Adrenal gland (tissue), 5 donors: ENCODE measurements at regions not wholly inside any gene's neighbourhood (a gene's known extent, or its start where the extent isn't known, plus 50 kb on each side); places are given as distances from the start of the nearest gene placed in this dataset.

Experiments
- POLR2A ChIP-seq, 2 donors: fragments of 450-650 bp; IDR thresholded peaks; one replicate each; pipeline ENCODE4 v1.6.1; 2017; ENCODE audit warnings: antibody characterized with exemption in 2 of 2, mild to moderate bottlenecking in 2 of 2, moderate library complexity in 1 of 2
- TF ChIP-seq, protein P1 (sequence below), 6 experiments: fragments of 450-650 bp in 4 of 6; fragments of 200-600 bp in 2 of 6; sonication (generic) in 1 of 6; IDR thresholded peaks; 1 replicate in 5 of 6; 2 replicates in 1 of 6; pipeline versions ENCODE4 v1.5.1 to v1.8.0; 2016 to 2021; ENCODE audit warnings: antibody characterized with exemption in 6 of 6, mild to moderate bottlenecking in 2 of 6, moderate library complexity in 1 of 6
- donor health status: DM: no; HTN: no; CAD: no.

DNA sequence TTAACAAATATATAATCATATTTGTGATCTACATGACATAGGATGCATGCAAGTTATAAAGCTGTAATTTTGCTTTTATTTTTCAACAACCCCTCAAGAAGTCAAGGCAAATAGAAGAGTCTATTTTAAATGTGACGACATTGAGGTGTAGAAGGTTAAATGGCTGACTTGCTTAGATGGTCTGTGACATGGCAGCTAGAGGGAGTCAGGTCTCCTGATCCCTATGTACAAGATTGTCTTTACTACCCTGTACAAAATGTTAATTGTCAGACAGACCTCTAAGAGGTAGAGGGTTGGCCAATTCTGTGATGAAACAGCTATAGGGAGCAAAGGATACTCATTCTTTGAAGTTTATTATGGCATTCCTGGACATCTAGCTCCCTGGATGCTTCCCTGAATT is 380.9 kb upstream of the MEF2C start:
- no peak for TF ChIP-seq POLR2A (IDR thresholded peaks at IDR 0.05)
- TF ChIP-seq, protein P1, sequence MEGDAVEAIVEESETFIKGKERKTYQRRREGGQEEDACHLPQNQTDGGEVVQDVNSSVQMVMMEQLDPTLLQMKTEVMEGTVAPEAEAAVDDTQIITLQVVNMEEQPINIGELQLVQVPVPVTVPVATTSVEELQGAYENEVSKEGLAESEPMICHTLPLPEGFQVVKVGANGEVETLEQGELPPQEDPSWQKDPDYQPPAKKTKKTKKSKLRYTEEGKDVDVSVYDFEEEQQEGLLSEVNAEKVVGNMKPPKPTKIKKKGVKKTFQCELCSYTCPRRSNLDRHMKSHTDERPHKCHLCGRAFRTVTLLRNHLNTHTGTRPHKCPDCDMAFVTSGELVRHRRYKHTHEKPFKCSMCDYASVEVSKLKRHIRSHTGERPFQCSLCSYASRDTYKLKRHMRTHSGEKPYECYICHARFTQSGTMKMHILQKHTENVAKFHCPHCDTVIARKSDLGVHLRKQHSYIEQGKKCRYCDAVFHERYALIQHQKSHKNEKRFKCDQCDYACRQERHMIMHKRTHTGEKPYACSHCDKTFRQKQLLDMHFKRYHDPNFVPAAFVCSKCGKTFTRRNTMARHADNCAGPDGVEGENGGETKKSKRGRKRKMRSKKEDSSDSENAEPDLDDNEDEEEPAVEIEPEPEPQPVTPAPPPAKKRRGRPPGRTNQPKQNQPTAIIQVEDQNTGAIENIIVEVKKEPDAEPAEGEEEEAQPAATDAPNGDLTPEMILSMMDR (IDR thresholded peaks at IDR 0.05), result no peak
